GM12875 (cell line): ENCODE measurements at regions not wholly inside any gene's neighbourhood (a gene's known extent, or its start where the extent isn't known, plus 50 kb on each side); places are given as distances from the start of the nearest gene placed in this dataset.

Source experiments
- H3K4me3 ChIP-seq: one replicate; pipeline ENCODE4 v1.5.1; 2011; ENCODE audit warnings: low read depth, low read length, control low read depth
- TF ChIP-seq, protein P1 (sequence below): IDR thresholded peaks from 2 replicates; pipeline ENCODE4 v1.5.1; 2011; ENCODE audit warnings: low read depth, mild to moderate bottlenecking, control low read depth, inconsistent platforms, low read length, moderate library complexity, borderline replicate concordance; ENCODE audit not compliant: insufficient read depth

DNA sequence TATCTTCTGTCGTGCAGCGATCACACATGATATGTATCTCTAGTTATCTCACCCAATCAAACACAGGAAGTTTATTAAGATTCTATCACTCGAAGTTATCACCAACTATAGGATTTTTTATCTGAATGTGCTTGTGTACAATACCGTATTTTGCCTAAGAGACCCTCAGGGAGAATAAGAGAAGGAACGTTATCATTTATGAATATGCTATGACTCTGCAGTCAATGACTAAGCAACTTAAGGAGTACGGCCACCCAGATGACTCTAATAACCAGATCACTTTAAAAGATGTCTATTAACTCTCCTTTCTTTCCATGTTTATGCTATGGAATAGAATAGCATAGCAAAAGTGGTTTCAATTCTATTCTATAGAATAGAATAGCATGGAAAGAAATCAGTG lies 486.4 kb downstream of the BCL11B start:
- TF ChIP-seq, protein P1, sequence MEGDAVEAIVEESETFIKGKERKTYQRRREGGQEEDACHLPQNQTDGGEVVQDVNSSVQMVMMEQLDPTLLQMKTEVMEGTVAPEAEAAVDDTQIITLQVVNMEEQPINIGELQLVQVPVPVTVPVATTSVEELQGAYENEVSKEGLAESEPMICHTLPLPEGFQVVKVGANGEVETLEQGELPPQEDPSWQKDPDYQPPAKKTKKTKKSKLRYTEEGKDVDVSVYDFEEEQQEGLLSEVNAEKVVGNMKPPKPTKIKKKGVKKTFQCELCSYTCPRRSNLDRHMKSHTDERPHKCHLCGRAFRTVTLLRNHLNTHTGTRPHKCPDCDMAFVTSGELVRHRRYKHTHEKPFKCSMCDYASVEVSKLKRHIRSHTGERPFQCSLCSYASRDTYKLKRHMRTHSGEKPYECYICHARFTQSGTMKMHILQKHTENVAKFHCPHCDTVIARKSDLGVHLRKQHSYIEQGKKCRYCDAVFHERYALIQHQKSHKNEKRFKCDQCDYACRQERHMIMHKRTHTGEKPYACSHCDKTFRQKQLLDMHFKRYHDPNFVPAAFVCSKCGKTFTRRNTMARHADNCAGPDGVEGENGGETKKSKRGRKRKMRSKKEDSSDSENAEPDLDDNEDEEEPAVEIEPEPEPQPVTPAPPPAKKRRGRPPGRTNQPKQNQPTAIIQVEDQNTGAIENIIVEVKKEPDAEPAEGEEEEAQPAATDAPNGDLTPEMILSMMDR: no peak
- no peak overlapping the region for H3K4me3 ChIP-seq

DNA sequence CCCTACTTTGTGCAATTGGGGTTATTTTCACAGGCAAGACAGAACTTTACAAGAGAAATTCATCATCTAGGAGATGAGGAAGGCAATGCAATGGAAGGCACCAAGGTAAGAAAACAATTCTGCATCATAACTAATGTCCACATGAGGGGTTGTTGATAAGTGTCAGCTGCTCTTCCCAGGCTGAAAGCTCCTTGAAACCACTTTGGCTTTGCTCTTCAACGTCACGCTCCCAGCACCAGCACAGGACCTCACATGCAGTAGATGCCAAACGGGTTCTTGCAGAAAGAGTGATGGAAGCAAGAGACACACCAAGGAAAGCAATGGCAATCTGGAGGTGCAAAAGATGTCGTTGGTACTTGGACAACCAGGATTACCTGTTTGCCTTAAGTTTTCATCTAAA lies 485.5 kb downstream of the BCL11B start:
- H3K4me3 ChIP-seq: no peak overlapping the region
- TF ChIP-seq, protein P1: no peak

DNA sequence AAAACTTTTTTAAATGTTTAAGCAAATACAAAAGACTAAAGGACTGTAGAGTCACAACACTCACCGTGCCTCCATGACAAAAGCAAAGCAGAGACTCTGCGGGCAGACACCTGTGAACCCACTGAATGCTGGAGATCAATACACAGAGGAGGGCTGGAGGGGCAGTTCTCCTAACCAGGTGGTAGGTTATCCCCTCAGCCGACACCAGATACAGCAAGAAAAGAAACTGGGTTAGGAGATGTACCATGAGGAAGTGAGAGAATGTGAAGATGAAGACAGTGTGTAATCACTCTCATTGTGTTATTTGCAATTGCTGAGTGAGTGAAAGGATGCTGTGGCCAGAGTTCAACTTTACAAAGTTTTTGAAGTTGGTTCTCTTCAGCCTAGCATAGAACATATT lies 480.3 kb downstream of the BCL11B start:
- no peak overlapping the region for H3K4me3 ChIP-seq
- TF ChIP-seq, protein P1: no peak

DNA sequence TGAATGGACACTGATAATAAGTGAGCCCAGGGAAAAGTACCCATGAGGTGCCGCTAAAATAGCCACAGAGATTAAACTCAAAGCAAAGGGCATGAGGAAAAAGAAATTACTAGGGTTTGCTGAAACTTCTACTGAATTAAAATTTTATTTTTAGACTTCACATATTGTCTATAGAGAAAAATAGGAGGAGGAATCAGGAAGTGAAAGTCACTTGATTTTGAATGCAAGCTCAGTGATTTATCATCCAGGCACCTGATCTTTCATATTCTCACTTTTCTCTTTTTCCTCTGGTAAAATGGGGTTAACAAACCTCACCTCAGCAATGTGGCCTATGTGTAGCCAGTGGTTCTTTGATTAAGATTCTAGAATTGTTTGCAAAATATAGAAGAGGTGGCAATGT lies 479.8 kb downstream of the BCL11B start:
- TF ChIP-seq, protein P1: no peak
- no peak overlapping the region for H3K4me3 ChIP-seq

DNA sequence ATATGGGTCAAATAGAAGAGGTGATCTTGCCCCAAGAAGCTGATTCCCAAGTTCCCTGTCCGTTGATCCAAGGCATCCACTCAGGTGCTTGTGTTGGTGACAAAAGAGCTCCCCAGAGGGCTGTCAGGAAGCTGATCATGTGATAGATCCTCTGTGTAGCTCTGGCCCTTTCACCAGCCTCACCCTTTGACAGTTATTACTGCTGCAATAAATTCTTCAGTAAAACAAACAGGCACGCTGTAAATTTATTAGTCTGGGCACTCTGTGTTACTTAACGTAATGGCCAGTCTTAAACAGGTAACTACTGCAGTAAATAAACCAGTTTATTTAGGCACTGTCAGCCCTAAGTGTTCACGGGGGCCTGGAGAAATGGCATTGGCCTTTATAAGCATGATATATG lies 473.9 kb downstream of the BCL11B start:
- H3K4me3 ChIP-seq: no peak overlapping the region
- TF ChIP-seq, protein P1: no peak

DNA sequence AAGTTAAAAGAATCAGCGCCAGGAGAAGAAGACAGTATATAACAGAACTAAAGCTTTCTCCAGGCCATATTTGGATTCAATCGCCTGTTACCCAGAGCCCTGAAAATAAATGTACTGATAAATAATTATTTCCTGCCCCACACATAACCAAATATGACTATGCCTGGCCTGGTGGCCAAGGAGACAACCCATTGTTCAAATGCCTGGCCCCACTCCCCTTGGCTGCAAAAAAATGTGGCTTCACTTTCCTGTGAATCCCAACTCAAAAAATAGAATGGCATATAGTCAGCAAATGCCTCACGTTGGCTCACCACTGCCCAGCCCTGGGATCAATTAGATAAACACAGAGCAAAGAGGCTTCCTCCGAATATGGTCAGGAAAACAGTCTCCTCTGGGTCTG lies 472.1 kb downstream of the BCL11B start:
- TF ChIP-seq, protein P1: no peak
- H3K4me3 ChIP-seq: no peak overlapping the region

DNA sequence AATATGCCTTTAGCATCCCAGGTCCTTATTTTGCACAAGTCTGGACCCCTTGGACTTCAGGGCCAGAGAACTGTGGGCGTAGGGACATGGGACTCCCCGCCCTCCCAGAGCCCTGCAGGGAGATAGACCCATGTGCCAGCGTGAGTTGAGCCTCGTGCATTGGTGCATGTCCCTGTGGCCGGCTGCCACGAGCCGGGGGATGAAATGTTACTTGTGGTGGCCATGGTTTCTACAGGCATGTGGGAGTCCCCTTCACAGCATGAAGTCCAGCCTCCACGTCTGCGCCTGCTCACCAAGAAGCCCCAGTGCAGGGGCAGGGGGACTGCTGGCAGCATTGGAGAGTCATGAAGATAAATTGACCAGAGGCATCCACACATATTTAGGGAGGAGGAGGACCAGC lies 470.0 kb downstream of the BCL11B start:
- TF ChIP-seq, protein P1: no peak
- no peak overlapping the region for H3K4me3 ChIP-seq
